H54 (cell line): ENCODE measurements at regions not wholly inside any gene's neighbourhood (a gene's known extent, or its start where the extent isn't known, plus 50 kb on each side); places are given as distances from the start of the nearest gene placed in this dataset.

Source experiments
- DNase-seq: peaks from one replicate; pipeline ENCODE4 v3.0.0; 2011; ENCODE audit warnings: low spot score, mixed read lengths; ENCODE audit not compliant: insufficient read length
- FAIRE-seq: peaks from 3 replicates; lab custom pipeline; 2011; peaks lifted over from hg19 to GRCh38; lab: Jason Lieb, UNC
- POLR2A ChIP-seq: IDR thresholded peaks from 2 replicates; pipeline ENCODE4 v1.6.1; 2011; ENCODE audit warnings: low read depth, mild to moderate bottlenecking, low read length

- no peak for DNase-seq
- no peak for FAIRE-seq
- TF ChIP-seq POLR2A, result no peak
Measured at GRCh38 chr12:97321621-97322020, 141.0 kb upstream of the RMST start.

- DNase-seq, result no peak
- no peak for FAIRE-seq
- no peak for TF ChIP-seq POLR2A
Measured at GRCh38 chr12:97322388-97322787, 140.2 kb upstream of the RMST start.

- no peak for TF ChIP-seq POLR2A
- DNase-seq, result no peak
- no peak for FAIRE-seq
Measured at GRCh38 chr12:97323154-97323553, 139.4 kb upstream of the RMST start.

GRCh38 chr12:97324471-97324870, 138.1 kb upstream of the RMST start:
- TF ChIP-seq POLR2A, result no peak
- FAIRE-seq (no peak), DNase-seq (no peak)

GRCh38 chr12:97335115-97335514, 127.5 kb upstream of the RMST start:
- FAIRE-seq (no peak), DNase-seq (no peak)
- no peak for TF ChIP-seq POLR2A

GRCh38 chr12:97336900-97337751, 125.5 kb upstream of the RMST start:
- no peak for DNase-seq
- FAIRE-seq, result no peak

GRCh38 chr12:97342130-97342529, 120.5 kb upstream of the RMST start:
- FAIRE-seq (no peak), DNase-seq (no peak)
- TF ChIP-seq POLR2A, result no peak

More at GRCh38 chr12:97336900-97337751, 125.5 kb upstream of the RMST start:
- TF ChIP-seq POLR2A, result no peak

GRCh38 chr12:97347956-97348355, 114.6 kb upstream of the RMST start:
- no peak for FAIRE-seq
- TF ChIP-seq POLR2A, result no peak
- DNase-seq, result no peak

- no peak for TF ChIP-seq POLR2A
- FAIRE-seq, result no peak
- no peak for DNase-seq
Measured at GRCh38 chr12:97358361-97358760, 104.2 kb upstream of the RMST start.

- no peak for TF ChIP-seq POLR2A
- no peak for DNase-seq
- no peak for FAIRE-seq
Measured at GRCh38 chr12:97359021-97359690, 103.4 kb upstream of the RMST start.

- no peak for TF ChIP-seq POLR2A
- DNase-seq (no peak), FAIRE-seq (no peak)
Measured at GRCh38 chr12:97363693-97364092, 98.9 kb upstream of the RMST start.

GRCh38 chr12:97368462-97369163, 94.0 kb upstream of the RMST start:
- DNase-seq, result no peak
- TF ChIP-seq POLR2A, result no peak
- FAIRE-seq, result no peak

- DNase-seq, result no peak
- FAIRE-seq, result no peak
- TF ChIP-seq POLR2A, result no peak
Measured at GRCh38 chr12:97375310-97375709, 87.3 kb upstream of the RMST start.

GRCh38 chr12:97380440-97380839, 82.2 kb upstream of the RMST start:
- no peak for TF ChIP-seq POLR2A
- no peak for FAIRE-seq
- DNase-seq, result no peak

GRCh38 chr12:97385121-97385520, 77.5 kb upstream of the RMST start:
- no peak for FAIRE-seq
- no peak for TF ChIP-seq POLR2A

More at GRCh38 chr12:97385121-97385520, 77.5 kb upstream of the RMST start:
- no peak for DNase-seq
